OCI-LY7 (cell line): ENCODE measurements at regions not wholly inside any gene's neighbourhood (a gene's known extent, or its start where the extent isn't known, plus 50 kb on each side); places are given as distances from the start of the nearest gene placed in this dataset.

ENCODE experiments used
- BruUV-seq: library from RNA; stranded (reverse); fragments of 400-500 nt; replicated peaks from 2 replicates; lab custom pipeline; 2021; lab: Mats Ljungman, UMichigan
- CTCF ChIA-PET: fragments of 300-600 bp; sonication (Branson Sonifier 250); formaldehyde crosslinking; loops from one replicate; lab custom pipeline; 2022; ENCODE audit warnings: antibody characterized with exemption; ENCODE audit not compliant: unreplicated experiment; lab: Charles Lee
- POLR2A ChIA-PET: fragments of 300-600 bp; sonication (Branson Sonifier 250); formaldehyde crosslinking; loops from one replicate; lab custom pipeline; 2022; ENCODE audit warnings: antibody characterized with exemption; lab: Charles Lee
- DNase-seq: peaks from one replicate; pipeline ENCODE4 v3.0.0-alpha.2; 2015; ENCODE audit warnings: low spot score
- H2AFZ ChIP-seq: fragments of 200-600 bp; sonication (generic), shearing (Covaris generic); 2 replicates; pipeline ENCODE4 v1.6.1; 2014; ENCODE audit warnings: mild to moderate bottlenecking, antibody characterized with exemption, low read length, moderate library complexity
- H3K27ac ChIP-seq: fragments of 200-600 bp; sonication (generic); 2 replicates; pipeline ENCODE4 v1.5.1; 2014; ENCODE audit warnings: mixed run types, low read depth, mild to moderate bottlenecking, moderate library complexity, low read length, inconsistent platforms; ENCODE audit not compliant: poor library complexity, severe bottlenecking
- H3K36me3 ChIP-seq: fragments of 200-600 bp; sonication (generic); 2 replicates; pipeline ENCODE4 v1.6.1; 2014; ENCODE audit warnings: mild to moderate bottlenecking, antibody characterized with exemption, low read length, moderate library complexity, mixed read lengths; ENCODE audit not compliant: insufficient read depth
- H3K4me1 ChIP-seq: fragments of 200-600 bp; sonication (generic); 2 replicates; pipeline ENCODE4 v1.5.1; 2014; ENCODE audit warnings: mild to moderate bottlenecking, low read length; ENCODE audit not compliant: insufficient read depth, poor library complexity, severe bottlenecking
- H3K4me2 ChIP-seq: fragments of 200-600 bp; sonication (generic); 2 replicates; pipeline ENCODE4 v1.6.1; 2014; ENCODE audit warnings: mild to moderate bottlenecking, low read length
- H3K4me3 ChIP-seq: fragments of 200-600 bp; sonication (generic); 2 replicates; pipeline ENCODE4 v1.5.1; 2014; ENCODE audit warnings: mild to moderate bottlenecking, low read depth, low read length; ENCODE audit not compliant: poor library complexity, severe bottlenecking
- H3K79me2 ChIP-seq: fragments of 200-600 bp; sonication (generic); 2 replicates; pipeline ENCODE4 v1.6.1; 2016; ENCODE audit warnings: low read depth, mild to moderate bottlenecking, low read length, moderate library complexity, mixed read lengths; ENCODE audit not compliant: insufficient read depth
- H3K9me2 ChIP-seq: fragments of 200-600 bp; sonication (generic); 2 replicates; pipeline ENCODE4 v1.6.1; 2016; ENCODE audit warnings: mild to moderate bottlenecking, low read length, mixed read lengths; ENCODE audit not compliant: insufficient read depth
- H3K9me3 ChIP-seq: fragments of 200-600 bp; sonication (generic); 2 replicates; pipeline ENCODE4 v1.6.1; 2014; ENCODE audit warnings: mild to moderate bottlenecking, mixed run types, low read length, mixed read lengths
- H4K20me1 ChIP-seq: fragments of 200-600 bp; sonication (generic); 2 replicates; pipeline ENCODE4 v1.6.1; 2014; ENCODE audit warnings: mild to moderate bottlenecking, antibody characterized with exemption, low read length, moderate library complexity, mixed read lengths; ENCODE audit not compliant: insufficient read depth
- CTCF ChIP-seq: fragments of 200-600 bp; sonication (generic); conservative IDR thresholded peaks from 2 replicates; pipeline ENCODE4 v1.5.1; 2014; ENCODE audit warnings: mild to moderate bottlenecking, antibody characterized with exemption, low read length, moderate library complexity, mixed read lengths
- EZH2phosphoT487 ChIP-seq: fragments of 200-600 bp; sonication (generic); IDR thresholded peaks from 2 replicates; pipeline ENCODE4 v1.6.1; 2018; ENCODE audit warnings: low read depth, borderline replicate concordance, mild to moderate bottlenecking, mixed run types, antibody characterized with exemption, low read length, moderate library complexity, mixed read lengths
- intact Hi-C: fragments of 100-400 bp; cut with micrococcal nuclease; formaldehyde crosslinking; loops from one replicate; pipeline ENCODE4 v1.10.0; 2022; ENCODE audit not compliant: unreplicated experiment

- no peak overlapping the region for H3K4me3 ChIP-seq
- BruUV-seq = no TSS peak
- no peak overlapping the region for H3K4me2 ChIP-seq
- H3K36me3 ChIP-seq = no peaks in the 10 kb centered on the region
- H3K9me2 ChIP-seq = no peaks in the 10 kb centered on the region
- intact Hi-C loops = no loop called here
- no peaks in the 10 kb centered on the region for H3K9me3 ChIP-seq
- H3K27ac ChIP-seq = no peak overlapping the region
- no peaks in the 10 kb centered on the region for H3K79me2 ChIP-seq
- ChIA-PET CTCF (no interaction called here), POLR2A (no interaction called here)
- peaks cover 2% of the 10 kb centered on the region for H3K4me1 ChIP-seq
- no peaks in the 10 kb centered on the region for H4K20me1 ChIP-seq
- no peak for TF ChIP-seq EZH2phosphoT487
- TF ChIP-seq CTCF = no peak
- DNase-seq = no peak
- no peak overlapping the region for H2AFZ ChIP-seq
Measured at GRCh38 chr20:50387218-50387995, 122.8 kb upstream of the PTPN1 start.

GRCh38 chr20:50387996-50388332 is 122.2 kb upstream of the PTPN1 start:
- H3K9me2 ChIP-seq = no peaks in the 10 kb centered on the region
- no peaks in the 10 kb centered on the region for H4K20me1 ChIP-seq
- H3K4me1 ChIP-seq = no peaks in the 10 kb centered on the region
- TF ChIP-seq EZH2phosphoT487 (no peak), CTCF (no peak)
- no peaks in the 10 kb centered on the region for H3K36me3 ChIP-seq
- CTCF ChIA-PET = no interaction called here
- no peak overlapping the region for H3K4me3 ChIP-seq
- no peak for DNase-seq
- H3K9me3 ChIP-seq = no peaks in the 10 kb centered on the region
- no peaks in the 10 kb centered on the region for H3K79me2 ChIP-seq
- H3K4me2 ChIP-seq = no peak overlapping the region
- BruUV-seq = no TSS peak
- H2AFZ ChIP-seq = no peak overlapping the region
- intact Hi-C loops = no loop called here
- POLR2A ChIA-PET = no interaction called here
- H3K27ac ChIP-seq = no peak overlapping the region

GRCh38 chr20:50388733-50389437 is 121.3 kb upstream of the PTPN1 start:
- H3K4me2 ChIP-seq = no peak overlapping the region

More at GRCh38 chr20:50388733-50389437, 121.3 kb upstream of the PTPN1 start:
- H3K9me3 ChIP-seq = no peaks in the 10 kb centered on the region
- no TSS peak for BruUV-seq
- intact Hi-C loops = no loop called here
- H3K4me3 ChIP-seq = no peak overlapping the region
- no peaks in the 10 kb centered on the region for H3K36me3 ChIP-seq
- no peaks in the 10 kb centered on the region for H3K4me1 ChIP-seq
- H3K9me2 ChIP-seq = no peaks in the 10 kb centered on the region
- no peaks in the 10 kb centered on the region for H4K20me1 ChIP-seq
- H3K79me2 ChIP-seq = no peaks in the 10 kb centered on the region
- no peak for TF ChIP-seq CTCF
- no peak for TF ChIP-seq EZH2phosphoT487
- CTCF ChIA-PET = no interaction called here
- no peak for DNase-seq
- H2AFZ ChIP-seq = no peak overlapping the region
- POLR2A ChIA-PET = no interaction called here
- no peak overlapping the region for H3K27ac ChIP-seq
